ENCODE measurements at regions not wholly inside any gene's neighbourhood (a gene's known extent, or its start where the extent isn't known, plus 50 kb on each side); places are given as distances from the start of the nearest gene placed in this dataset.
"Not testable (repeated sequence)": the region's sequence is repeated elsewhere in the genome, so short reads cannot be mapped to it uniquely, and the experiment has no call there.

GRCh38 chr14:105662592-105662991 lies 136.2 kb downstream of the TMEM121 start:
- DNase-seq, result not testable (repeated sequence)

GRCh38 chr14:105663323-105663722 lies 136.9 kb downstream of the TMEM121 start:
- not testable (repeated sequence) for DNase-seq

- not testable (repeated sequence) for DNase-seq
These were observed 137.6 kb downstream of the TMEM121 start for GRCh38 chr14:105663818-105664596.

GRCh38 chr14:105664691-105665090 lies 138.3 kb downstream of the TMEM121 start:
- DNase-seq, result no peak

GRCh38 chr14:105665247-105665950 lies 139.0 kb downstream of the TMEM121 start:
- no peak for DNase-seq

GRCh38 chr14:105665951-105666277 lies 139.5 kb downstream of the TMEM121 start:
- no peak for DNase-seq

GRCh38 chr14:105666420-105666819 lies 140.0 kb downstream of the TMEM121 start:
- DNase-seq, result no peak

- not testable (repeated sequence) for DNase-seq
These were observed 140.7 kb downstream of the TMEM121 start for GRCh38 chr14:105666991-105667662.

GRCh38 chr14:105667663-105668020 lies 141.3 kb downstream of the TMEM121 start:
- not testable (repeated sequence) for DNase-seq

- not testable (repeated sequence) for DNase-seq
These were observed 141.6 kb downstream of the TMEM121 start for GRCh38 chr14:105668021-105668420.

GRCh38 chr14:105668471-105669230 lies 142.3 kb downstream of the TMEM121 start:
- DNase-seq, result not testable (repeated sequence)

GRCh38 chr14:105669231-105669610 lies 142.8 kb downstream of the TMEM121 start:
- not testable (repeated sequence) for DNase-seq

- DNase-seq, result not testable (repeated sequence)
These were observed 143.3 kb downstream of the TMEM121 start for GRCh38 chr14:105669646-105670045.

GRCh38 chr14:105672450-105673200 lies 146.2 kb downstream of the TMEM121 start:
- DNase-seq, result not testable (repeated sequence)

- not testable (repeated sequence) for DNase-seq
These were observed 149.1 kb downstream of the TMEM121 start for GRCh38 chr14:105675433-105675832.

GRCh38 chr14:105675905-105676670 lies 149.7 kb downstream of the TMEM121 start:
- not testable (repeated sequence) for DNase-seq

GRCh38 chr14:105678057-105678456 lies 151.7 kb downstream of the TMEM121 start:
- DNase-seq, result not testable (repeated sequence)

GRCh38 chr14:105678996-105679958 lies 152.9 kb downstream of the TMEM121 start:
- DNase-seq, result not testable (repeated sequence)

- peak; percentile 31 for DNase-seq
These were observed 153.8 kb downstream of the TMEM121 start for GRCh38 chr14:105679959-105680735.

Data from activated CD8-positive, alpha-beta memory T cell treated with anti-CD3 and anti-CD28 coated beads, Interleukin-2, amount 50 U/mL, for 4 hours (primary cell).